Muscle of arm (tissue), 1 donor: ENCODE measurements at regions not wholly inside any gene's neighbourhood (a gene's known extent, or its start where the extent isn't known, plus 50 kb on each side); places are given as distances from the start of the nearest gene placed in this dataset.

ENCODE experiments used
- DNase-seq: peaks from one replicate; pipeline ENCODE4 v3.0.0-alpha.2; 2013

- DNase-seq: no peak
These were observed 498.6 kb downstream of the EFNB2 start for GRCh38 chr13:106036870-106037269.

- no peak for DNase-seq
These were observed 501.3 kb downstream of the EFNB2 start for GRCh38 chr13:106034201-106034600.

- peak; percentile 41 for DNase-seq
These were observed 501.8 kb downstream of the EFNB2 start for GRCh38 chr13:106033659-106034058.

GRCh38 chr13:106032441-106032840 is 503.0 kb downstream of the EFNB2 start:
- DNase-seq: no peak

- DNase-seq: no peak
These were observed 505.7 kb downstream of the EFNB2 start for GRCh38 chr13:106029676-106030290.

- DNase-seq: no peak
These were observed 506.6 kb downstream of the EFNB2 start for GRCh38 chr13:106028911-106029310.

GRCh38 chr13:106011600-106011999 is 523.9 kb downstream of the EFNB2 start:
- no peak for DNase-seq

GRCh38 chr13:106010836-106011235 is 524.6 kb downstream of the EFNB2 start:
- no peak for DNase-seq

- DNase-seq: no peak
These were observed 526.9 kb downstream of the EFNB2 start for GRCh38 chr13:106008540-106008939.

- DNase-seq: no peak
These were observed 528.3 kb downstream of the EFNB2 start for GRCh38 chr13:106007156-106007555.

- DNase-seq: no peak
These were observed 531.8 kb downstream of the EFNB2 start for GRCh38 chr13:106003651-106004050.

- no peak for DNase-seq
These were observed 534.0 kb downstream of the EFNB2 start for GRCh38 chr13:106001443-106001842.

GRCh38 chr13:105997581-105998550 is 537.6 kb downstream of the EFNB2 start:
- peak; percentile 56 for DNase-seq

- no peak for DNase-seq
These were observed 539.0 kb downstream of the EFNB2 start for GRCh38 chr13:105996391-105997025.

GRCh38 chr13:105994340-105994739 is 541.1 kb downstream of the EFNB2 start:
- no peak for DNase-seq

- no peak for DNase-seq
These were observed 543.7 kb downstream of the EFNB2 start for GRCh38 chr13:105991622-105992277.

GRCh38 chr13:105991131-105991530 is 544.3 kb downstream of the EFNB2 start:
- no peak for DNase-seq

GRCh38 chr13:105990256-105990958 is 545.1 kb downstream of the EFNB2 start:
- DNase-seq: no peak

- DNase-seq: no peak
These were observed 550.8 kb downstream of the EFNB2 start for GRCh38 chr13:105984646-105985045.

GRCh38 chr13:105984236-105984635 is 551.2 kb downstream of the EFNB2 start:
- no peak for DNase-seq

GRCh38 chr13:105982219-105982930 is 553.1 kb downstream of the EFNB2 start:
- no peak for DNase-seq
